CD4-positive, alpha-beta T cell treated with Interleukin-6 at 100 ng/mL for 8 hours (primary cell): ENCODE measurements at regions not wholly inside any gene's neighbourhood (a gene's known extent, or its start where the extent isn't known, plus 50 kb on each side); places are given as distances from the start of the nearest gene placed in this dataset.
"Not testable (repeated sequence)": the region's sequence is repeated elsewhere in the genome, so short reads cannot be mapped to it uniquely, and the experiment has no call there.

ENCODE experiments used
- DNase-seq: peaks from one replicate; pipeline ENCODE4 v3.0.0-alpha.2; 2020; ENCODE audit warnings: mixed read lengths, low spot score

GRCh38 chr11:37171451-37171850 lies 573.4 kb upstream of the RAG2 start:
- no peak for DNase-seq

GRCh38 chr11:37170311-37170710 lies 572.3 kb upstream of the RAG2 start:
- no peak for DNase-seq

- not testable (repeated sequence) for DNase-seq
Measured at GRCh38 chr11:37145434-37145833, 547.4 kb upstream of the RAG2 start.

GRCh38 chr11:37142591-37142990 lies 544.6 kb upstream of the RAG2 start:
- no peak for DNase-seq

- no peak for DNase-seq
Measured at GRCh38 chr11:37141707-37142106, 543.7 kb upstream of the RAG2 start.

- not testable (repeated sequence) for DNase-seq
Measured at GRCh38 chr11:37135606-37136005, 537.6 kb upstream of the RAG2 start.

GRCh38 chr11:37134637-37135036 lies 536.6 kb upstream of the RAG2 start:
- DNase-seq: no peak

- DNase-seq: no peak
Measured at GRCh38 chr11:37124384-37124783, 526.3 kb upstream of the RAG2 start.

- no peak for DNase-seq
Measured at GRCh38 chr11:37115963-37116362, 517.9 kb upstream of the RAG2 start.

GRCh38 chr11:37110385-37110784 lies 512.3 kb upstream of the RAG2 start:
- no peak for DNase-seq

GRCh38 chr11:37109286-37109585 lies 511.2 kb upstream of the RAG2 start:
- DNase-seq: no peak

- no peak for DNase-seq
Measured at GRCh38 chr11:37108436-37109285, 510.6 kb upstream of the RAG2 start.

GRCh38 chr11:37107831-37108230 lies 509.8 kb upstream of the RAG2 start:
- no peak for DNase-seq

GRCh38 chr11:37107415-37107814 lies 509.4 kb upstream of the RAG2 start:
- no peak for DNase-seq

- DNase-seq: no peak
Measured at GRCh38 chr11:37105427-37105826, 507.4 kb upstream of the RAG2 start.

GRCh38 chr11:37104380-37104779 lies 506.3 kb upstream of the RAG2 start:
- no peak for DNase-seq

GRCh38 chr11:37100008-37100407 lies 502.0 kb upstream of the RAG2 start:
- DNase-seq: no peak

GRCh38 chr11:37092487-37092886 lies 494.5 kb upstream of the RAG2 start:
- no peak for DNase-seq

GRCh38 chr11:37089439-37089838 lies 491.4 kb upstream of the RAG2 start:
- no peak for DNase-seq

GRCh38 chr11:37088573-37088910 lies 490.5 kb upstream of the RAG2 start:
- no peak for DNase-seq

GRCh38 chr11:37087650-37088572 lies 489.9 kb upstream of the RAG2 start:
- DNase-seq: no peak

- no peak for DNase-seq
Measured at GRCh38 chr11:37078521-37078920, 480.5 kb upstream of the RAG2 start.

GRCh38 chr11:37076866-37077265 lies 478.8 kb upstream of the RAG2 start:
- DNase-seq: no peak
